Activated CD4-positive, CD25-positive, alpha-beta regulatory T cell treated with anti-CD3 and anti-CD28 coated beads, Interleukin-2, amount 50 U/mL, for 16 hours (primary cell): ENCODE measurements at regions not wholly inside any gene's neighbourhood (a gene's known extent, or its start where the extent isn't known, plus 50 kb on each side); places are given as distances from the start of the nearest gene placed in this dataset.
"Not testable (repeated sequence)": the region's sequence is repeated elsewhere in the genome, so short reads cannot be mapped to it uniquely, and the experiment has no call there.

Experiments
- DNase-seq: peaks from one replicate; pipeline ENCODE4 v3.0.0-alpha.2; 2020; ENCODE audit warnings: low read depth, low spot score

DNA sequence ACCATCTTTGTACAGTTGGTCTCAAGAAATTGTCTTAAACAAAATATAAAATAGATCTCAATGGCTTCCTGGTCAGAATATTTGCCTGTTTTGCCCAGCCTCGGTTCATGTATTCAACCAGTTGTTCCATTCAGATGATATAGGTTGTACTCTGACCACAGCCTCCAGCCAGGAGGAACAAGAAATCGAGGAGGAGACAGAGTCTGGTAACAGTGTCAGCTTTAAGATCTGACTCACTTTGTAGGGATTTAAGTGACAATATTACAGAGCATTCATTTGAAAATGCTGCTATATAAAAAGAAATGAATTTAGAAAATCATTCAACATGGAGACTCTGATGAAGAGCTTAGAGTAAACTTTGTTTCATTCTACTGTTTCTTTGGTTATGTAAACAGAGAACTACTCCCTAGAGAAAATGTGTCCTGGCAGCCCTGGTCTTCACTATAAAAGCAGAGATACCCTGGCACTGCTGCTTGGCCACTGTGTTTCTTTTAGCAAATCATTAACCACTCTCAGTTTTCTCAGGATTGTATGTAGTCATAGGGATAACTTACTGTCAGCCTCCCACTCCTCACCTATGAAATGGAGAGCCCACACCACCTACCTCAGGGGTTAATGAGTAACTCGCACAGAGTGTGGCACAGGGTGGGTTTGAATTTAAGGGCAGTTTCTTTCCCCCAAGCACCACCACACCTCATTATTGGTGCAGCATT lies 53.5 kb downstream of the PAGE2 start:
- no peak for DNase-seq

DNA sequence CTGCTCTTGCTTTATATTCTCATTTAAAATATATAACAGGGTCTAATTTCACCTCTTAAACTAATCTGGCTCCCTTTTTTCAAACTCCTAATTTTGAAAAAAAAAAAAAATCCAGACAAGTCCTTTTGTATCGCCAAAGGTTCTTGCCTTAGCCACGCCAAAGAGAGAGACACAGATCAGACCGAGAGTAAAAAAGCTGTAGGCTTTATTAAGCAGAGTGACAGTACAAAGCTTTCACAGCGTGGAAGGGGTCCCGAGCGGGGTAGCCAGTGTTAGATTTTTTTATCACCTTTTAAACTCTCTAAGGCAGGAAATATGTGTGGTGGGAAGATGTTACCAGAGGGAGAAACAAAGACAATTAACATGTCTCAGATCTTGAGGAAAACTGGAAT lies 54.1 kb downstream of the PAGE2 start:
- DNase-seq, result no peak

- no peak for DNase-seq
These were observed 54.8 kb downstream of the PAGE2 start for GRCh38 chrX:55143621-55144020.

GRCh38 chrX:55144697-55145096 lies 55.9 kb downstream of the PAGE2 start:
- no peak for DNase-seq

DNA sequence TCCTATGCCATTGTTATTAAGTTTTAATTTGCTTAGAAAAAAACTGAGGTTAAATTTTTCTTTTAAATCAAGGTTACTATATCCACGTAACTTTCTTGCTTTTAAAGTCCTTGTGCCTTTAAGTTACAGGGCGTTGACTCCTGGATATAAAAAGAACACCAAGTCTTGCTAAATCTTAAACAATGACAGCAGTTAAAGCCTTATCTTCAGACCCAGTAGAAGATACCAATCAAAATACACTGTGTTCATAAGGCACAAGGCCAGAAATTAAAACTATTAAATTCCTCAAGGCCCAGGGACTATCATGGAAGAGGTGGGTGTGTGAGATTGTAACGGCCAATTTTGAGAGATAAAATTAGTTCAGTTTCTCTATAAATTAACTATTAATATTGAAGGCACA lies 60.4 kb downstream of the PAGE2 start:
- DNase-seq, result no peak

- DNase-seq, result no peak
These were observed 62.4 kb downstream of the PAGE2 start for GRCh38 chrX:55151199-55151598.

DNA sequence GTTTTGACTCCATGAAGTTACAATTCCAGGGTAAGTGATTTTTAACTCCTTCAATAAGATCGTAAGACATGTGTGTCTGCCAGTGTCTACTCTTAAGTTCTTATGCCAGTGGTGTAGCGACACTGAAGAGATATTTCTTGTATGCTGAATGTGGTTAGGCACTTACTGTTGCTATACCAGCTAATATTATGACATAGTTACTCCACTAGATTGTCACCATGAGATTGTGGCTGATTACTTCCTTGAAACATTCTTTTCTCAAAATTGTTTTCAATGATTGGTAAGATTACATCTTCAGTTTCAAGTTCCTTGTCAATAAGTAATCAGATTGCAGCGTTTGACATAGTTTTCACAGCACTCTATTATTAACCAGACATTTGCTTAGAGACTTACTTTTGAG lies 60.6 kb upstream of the PAGE5 start:
- DNase-seq, result no peak

DNA sequence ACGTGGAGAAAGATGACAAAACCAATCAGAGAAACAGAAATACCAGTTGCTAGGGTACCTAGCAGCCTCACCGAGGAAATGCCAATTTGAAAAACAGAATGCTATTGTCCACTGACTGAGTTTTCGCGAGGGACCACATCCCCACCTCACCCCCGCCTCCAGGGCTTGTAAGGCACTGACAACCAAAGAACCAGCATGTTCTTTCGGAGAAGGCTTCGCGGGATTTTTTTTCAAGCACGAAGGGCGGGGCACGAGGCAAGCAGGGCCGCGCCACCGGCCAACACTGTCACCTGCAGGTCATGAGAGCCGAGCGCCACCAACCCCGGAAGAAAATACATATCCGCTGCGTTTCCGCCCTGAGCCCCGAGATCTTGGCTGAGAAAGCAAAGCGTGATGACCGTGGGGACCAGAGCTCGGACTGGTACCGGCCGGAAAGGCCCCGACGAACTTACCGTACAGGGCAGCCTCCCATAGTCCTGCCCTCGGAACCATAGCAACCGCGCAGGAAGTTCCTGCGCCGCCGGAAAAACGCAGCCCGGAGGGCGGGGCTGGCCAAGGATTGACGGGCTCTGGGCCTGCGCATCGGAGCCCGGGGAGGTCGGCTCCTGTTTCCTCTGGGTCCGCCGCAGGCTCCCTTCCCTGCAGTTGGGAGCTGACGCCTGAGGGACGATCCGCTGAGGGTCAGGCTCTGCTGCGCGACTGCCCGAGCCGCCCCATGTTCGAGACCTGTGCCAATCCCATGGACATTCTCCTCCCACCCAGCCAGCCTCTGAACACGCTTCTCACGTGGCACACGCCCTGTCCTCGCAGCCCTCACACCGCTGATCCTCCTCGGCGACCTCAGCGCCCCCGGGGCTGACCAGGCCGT lies 59.2 kb upstream of the PAGE5 start:
- DNase-seq, result peak; percentile 83

GRCh38 chrX:55161581-55161980 lies 58.6 kb upstream of the PAGE5 start:
- DNase-seq, result no peak

- DNase-seq, result no peak
These were observed 57.0 kb upstream of the PAGE5 start for GRCh38 chrX:55163171-55163570.

DNA sequence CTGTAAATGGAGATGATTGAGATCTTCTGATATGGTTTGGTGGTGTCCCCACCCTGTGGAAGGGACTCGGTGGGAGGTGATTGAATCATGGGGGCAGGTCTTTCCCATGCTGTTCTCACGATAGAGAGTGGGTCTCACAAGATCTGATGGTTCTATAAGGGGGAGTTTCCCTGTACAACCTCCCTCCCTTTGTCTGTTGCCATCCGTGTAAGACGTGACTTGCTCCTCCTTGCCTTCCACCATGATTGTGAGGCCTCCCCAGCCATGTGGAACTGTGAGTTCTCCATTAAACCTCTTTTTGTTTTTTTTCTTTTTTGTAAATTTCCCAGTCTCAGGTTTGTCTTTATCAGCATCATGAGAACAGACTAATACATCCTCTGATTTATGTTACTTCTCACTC lies 55.1 kb upstream of the PAGE5 start:
- not testable (repeated sequence) for DNase-seq

- DNase-seq, result no peak
These were observed 52.9 kb upstream of the PAGE5 start for GRCh38 chrX:55167124-55167803.

DNA sequence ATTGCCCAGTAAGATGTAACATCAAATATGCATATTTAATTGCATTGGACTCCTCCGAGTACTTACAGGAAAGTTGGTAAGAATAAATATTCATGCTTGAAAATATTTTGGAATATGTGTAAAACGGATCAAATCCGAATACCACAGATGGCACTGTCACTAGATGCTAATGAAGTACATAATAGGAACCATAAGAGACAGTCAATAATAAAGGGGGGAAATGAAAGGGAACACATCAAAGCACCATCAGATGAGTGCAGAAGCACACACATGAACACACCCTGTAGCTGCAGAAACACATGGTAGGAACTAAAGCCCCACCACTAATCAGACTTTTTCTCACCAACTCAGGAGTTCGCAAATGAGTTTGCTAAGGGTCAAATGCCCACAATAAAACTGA lies 52.2 kb upstream of the PAGE5 start:
- DNase-seq, result no peak

DNA sequence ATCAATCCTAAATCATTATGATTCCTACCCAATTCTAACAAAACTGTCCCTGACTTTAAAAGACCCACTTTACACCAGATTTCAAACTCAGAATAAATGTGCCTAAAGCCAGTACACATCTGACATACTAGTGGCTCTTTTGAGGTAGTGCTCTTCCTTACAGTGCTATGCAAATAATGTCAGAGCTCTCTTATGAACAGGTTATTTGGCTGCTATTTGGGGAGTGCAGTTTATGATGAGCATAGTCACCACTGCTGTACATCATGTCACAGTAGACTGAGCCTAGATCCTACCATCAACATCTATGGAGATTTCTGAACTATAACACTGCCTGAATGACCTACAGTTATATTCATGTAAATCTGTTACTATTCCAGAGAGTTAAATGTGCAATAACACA lies 50.4 kb upstream of the PAGE5 start:
- DNase-seq, result no peak
